HG02610 (cell line): ENCODE measurements at regions not wholly inside any gene's neighbourhood (a gene's known extent, or its start where the extent isn't known, plus 50 kb on each side); places are given as distances from the start of the nearest gene placed in this dataset.
A peak's percentile ranks its signal among the peaks of the same experiment; 100 is the strongest.

Experiments
- ATAC-seq: cut with Tn5 transposase; IDR thresholded peaks from one replicate; pipeline ENCODE4 v1.9.1; 2021; ENCODE audit warnings: mild to moderate bottlenecking, moderate library complexity; ENCODE audit not compliant: unreplicated experiment

DNA sequence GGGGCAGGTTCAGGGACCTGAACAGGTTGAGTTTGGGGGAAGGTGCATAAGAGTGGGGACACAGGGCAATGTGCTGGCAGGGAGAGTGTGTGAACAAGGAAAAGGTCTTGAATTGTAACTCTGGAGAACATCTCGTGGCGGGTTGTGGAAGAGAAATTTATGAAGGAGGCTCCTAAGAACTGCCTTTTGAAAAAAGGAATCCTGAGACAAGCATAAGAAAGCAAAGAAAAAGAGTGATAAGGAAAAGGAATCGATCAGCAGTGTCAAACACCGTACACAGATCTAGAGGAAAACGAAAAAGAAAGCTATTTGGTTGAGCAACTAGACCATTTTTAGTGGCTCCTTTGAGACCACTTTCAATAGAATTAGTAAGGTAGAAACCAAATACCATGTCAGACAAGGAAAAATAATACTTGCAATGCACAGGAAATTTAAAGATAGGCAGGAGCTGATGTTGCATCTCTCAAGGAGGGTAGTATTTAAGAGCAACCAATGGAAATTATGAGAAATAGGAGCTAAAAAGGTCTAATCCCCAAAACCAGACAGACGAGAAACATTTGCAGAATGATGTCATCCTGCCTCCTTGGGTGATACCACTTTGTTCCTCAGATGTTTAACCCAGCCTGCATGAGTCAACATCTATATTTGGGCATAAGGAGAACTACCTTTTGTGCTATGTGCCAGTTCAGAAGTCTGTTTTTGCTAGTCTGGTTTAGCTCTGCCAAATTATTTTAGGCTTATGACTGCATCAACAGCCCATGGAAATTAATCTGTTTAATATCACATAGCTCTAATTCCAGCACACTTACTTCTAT is 64.5 kb upstream of the STK38L start:
- peak; percentile 84 for ATAC-seq

DNA sequence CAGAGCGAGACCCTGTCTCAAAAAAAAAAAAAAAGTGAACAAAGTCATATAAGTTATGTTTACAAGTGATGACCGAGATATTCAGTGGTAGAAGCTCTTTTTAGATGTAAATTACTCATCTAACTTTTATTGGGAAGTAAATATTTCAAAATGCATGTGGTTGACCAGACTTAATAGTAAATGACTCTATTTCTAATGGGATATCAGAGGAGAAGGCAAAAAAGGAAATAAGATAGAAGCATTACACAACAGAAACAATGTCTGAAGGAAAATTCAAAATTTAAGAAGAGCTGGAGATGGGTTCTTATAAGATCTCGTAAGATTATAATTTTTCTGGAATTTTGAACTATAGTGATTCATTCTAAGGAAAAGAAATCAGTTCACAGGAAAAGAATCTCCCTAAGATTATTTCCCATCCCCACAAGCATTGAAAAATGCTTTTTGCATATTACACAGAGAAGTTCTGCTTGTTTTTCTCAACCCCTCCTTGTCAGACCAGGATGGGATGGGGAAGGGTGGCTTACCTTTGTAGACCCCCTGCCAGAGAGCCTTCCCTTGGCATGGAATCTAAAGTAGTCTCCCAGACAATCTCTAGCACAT is 63.1 kb upstream of the STK38L start:
- no peak for ATAC-seq

DNA sequence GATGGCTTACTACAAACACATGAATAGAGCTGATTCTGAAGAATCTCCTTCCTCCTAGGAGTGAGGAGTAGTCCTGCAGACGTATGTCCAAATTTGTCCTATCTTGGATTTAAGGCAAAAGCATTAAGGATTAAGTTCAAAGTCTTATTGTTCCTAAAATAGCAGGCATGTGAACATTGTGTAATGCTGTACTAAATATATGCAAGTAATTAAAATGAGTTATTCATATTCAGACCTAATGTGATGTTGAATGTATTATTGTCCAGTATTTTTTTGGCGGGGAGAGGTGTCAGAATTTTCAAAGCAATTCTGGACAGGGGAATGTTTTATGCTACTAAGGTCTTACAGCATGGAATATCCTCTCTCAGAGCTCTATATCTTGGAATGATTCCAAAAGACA is 60.7 kb upstream of the STK38L start:
- ATAC-seq = no peak

DNA sequence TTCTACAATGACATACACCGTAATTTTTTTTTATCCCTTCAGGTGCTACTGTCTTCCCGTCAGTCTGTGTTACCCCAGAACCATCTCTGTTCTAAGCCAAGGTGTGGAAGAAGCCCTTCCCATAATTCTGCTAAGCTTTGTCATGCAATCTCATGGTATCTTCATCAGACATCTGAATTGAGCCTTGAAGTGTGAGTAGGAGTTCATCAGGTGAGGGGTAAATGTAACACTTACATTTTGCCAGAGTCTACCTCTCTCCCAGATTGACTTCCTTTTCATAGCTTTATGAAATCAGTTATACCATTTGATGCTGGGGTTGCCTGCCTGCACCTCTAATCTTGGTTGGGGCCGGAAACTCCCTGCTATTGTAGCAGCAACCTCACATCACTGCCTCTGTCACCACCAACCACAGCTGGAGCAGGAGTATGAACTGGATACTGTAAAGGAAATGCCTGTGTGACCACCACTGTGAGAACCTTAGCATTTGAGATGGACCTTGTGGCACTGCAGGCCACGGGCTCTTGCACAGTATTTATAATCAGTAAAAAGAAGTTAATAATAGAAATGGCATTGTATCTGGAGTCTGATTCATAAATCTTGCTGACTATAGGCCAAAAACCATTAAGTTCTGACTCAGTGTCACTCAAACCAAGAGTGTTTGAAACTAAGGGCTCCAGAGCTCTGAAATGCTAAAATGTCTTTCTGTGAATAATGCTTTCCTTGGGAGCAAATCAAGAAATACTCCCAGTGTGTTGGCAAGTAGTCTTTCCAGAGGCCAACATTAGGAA is 58.7 kb upstream of the STK38L start:
- peak; percentile 88 for ATAC-seq

DNA sequence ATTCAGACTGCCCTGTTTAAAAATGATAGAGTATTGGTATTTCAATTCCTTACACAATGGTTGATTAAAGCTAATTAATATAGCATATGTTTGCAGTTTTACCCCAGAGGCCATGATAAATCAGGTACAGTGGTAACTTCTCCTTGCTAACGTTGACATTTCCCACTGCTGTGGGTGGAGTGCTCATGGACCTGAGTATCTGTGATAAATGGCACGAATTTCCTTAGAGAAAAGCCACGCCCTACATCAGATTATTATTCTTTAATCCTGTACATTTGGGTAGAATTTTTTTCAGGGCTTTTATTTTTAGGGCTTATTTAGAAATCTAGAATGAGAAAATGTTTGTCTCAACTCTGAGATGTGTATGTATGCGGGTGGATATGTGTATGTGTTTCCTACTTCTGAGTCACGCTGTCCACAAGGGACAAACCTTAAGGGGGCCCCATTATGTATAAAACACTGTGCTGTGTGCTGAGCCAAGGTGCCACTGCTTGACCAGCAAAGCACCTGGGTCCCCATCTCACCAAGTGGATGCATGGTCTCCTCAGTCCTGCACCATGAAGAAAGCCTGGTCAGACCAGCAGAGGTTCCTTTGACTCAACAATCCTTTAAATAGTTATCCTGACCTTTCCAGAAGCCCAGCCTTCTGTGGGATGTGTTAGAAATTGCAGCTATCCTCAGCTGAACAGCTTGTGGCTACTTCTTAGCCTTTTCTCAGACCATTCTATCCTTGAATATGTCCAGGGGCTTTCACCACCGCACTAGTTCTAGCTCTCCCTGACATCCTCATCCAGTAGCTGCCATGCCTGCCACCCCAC is 57.9 kb upstream of the STK38L start:
- no peak for ATAC-seq

DNA sequence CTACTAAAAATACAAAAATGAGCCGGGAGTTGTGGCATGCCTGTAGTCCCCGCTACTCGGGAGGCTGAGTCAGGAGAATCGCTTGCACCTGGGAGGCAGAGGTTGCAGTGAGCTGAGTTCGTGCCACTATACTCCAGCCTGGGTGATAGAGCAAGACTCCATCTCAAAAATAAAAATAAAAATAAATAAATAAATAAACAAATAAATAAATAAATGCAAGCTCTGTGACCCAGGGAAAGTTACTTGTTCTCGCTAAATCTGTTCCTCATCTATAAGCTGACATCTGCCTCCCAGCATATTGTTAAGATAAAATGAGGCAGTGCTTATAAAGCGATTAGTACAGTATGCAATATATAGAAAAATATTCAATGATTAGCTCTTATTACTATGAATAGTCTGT is 56.4 kb upstream of the STK38L start:
- no peak for ATAC-seq

DNA sequence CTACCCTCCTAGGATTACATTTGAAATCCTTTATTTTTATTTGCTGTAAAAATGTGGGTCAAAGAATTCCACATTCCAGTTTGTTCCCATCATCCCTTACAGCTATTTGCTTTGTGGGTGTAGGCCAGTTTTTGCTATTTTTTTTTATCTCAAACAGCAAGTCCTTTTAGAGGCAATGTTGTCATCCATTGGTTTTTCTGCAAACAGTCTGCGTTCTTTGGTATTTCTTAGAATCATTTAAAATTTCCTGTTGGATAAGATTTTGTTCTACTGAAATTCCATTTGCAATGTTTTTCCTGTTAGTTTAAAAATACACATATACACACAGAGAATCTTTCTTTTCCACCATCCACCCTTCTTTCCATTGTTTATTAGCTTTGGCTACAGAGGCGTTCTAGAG is 53.3 kb upstream of the STK38L start:
- ATAC-seq = no peak

DNA sequence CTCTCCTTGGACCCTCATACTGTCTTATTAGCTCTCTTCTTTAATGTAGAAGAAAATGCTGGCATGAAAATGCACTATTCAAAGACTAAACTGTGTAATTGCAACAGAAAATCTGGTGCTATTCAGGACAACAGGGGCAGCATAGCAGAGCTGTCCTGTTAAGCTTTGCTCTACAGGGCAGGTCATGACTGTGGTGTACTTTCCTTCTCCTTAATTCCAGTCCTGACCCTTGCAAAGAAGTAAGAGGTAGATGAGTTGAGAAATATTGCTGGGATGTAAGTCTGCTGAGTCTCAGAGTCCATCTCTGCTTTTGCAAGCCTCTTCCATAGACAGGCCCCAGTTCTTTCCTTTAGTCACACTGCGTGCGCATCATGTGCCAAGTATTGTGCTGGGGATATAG is 52.6 kb upstream of the STK38L start:
- ATAC-seq = no peak

DNA sequence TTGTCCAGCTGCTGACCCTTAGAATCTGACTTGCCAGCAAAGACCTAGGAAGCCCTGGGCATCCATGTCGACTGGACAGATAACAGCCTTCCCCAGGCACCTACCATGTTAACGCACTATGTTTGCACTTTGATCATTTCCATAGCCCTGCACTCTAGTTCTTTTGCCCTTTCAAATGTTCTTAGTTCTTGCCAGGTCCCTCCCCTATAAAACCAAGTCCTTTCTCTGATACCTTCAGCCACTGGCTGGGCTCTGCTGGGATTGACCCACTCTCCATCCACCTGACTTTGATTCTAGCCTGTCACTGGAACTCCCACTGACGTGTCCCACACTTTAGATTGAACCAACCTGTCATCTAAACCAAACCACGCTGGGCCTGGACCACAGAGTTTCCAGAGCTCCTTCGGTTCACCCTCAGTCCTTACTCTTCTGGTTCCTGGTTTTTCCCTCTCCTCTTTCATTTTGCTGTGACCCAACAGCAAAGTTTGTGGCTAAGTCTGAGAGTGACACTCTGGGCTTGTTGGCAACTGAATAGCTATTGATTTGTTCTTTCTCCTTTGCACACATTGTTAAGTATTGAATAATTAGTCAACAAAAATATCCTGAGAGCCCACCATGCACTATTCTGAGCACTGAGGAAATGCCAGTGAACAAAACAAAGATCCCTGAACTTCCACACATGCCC is 51.8 kb upstream of the STK38L start:
- ATAC-seq = peak; percentile 46

DNA sequence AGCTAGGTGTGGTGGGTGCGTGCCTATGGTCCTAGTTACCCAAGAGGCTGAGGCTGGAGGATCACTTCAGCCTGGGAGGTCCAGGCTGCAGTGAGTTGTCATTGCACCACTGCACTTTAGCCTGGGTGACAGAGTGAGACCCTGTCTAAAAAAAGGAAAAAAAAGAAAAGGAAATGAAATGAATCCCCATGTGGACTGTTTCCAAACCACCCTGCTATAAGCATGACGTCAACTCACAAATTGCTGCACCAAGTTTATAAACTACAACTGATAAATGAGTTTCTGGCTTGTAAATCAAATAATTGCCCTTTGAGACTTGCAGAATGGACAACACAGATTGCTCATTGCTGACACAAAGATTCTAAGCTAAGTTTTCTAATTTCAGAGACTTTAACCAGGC is 51.0 kb upstream of the STK38L start:
- no peak for ATAC-seq

DNA sequence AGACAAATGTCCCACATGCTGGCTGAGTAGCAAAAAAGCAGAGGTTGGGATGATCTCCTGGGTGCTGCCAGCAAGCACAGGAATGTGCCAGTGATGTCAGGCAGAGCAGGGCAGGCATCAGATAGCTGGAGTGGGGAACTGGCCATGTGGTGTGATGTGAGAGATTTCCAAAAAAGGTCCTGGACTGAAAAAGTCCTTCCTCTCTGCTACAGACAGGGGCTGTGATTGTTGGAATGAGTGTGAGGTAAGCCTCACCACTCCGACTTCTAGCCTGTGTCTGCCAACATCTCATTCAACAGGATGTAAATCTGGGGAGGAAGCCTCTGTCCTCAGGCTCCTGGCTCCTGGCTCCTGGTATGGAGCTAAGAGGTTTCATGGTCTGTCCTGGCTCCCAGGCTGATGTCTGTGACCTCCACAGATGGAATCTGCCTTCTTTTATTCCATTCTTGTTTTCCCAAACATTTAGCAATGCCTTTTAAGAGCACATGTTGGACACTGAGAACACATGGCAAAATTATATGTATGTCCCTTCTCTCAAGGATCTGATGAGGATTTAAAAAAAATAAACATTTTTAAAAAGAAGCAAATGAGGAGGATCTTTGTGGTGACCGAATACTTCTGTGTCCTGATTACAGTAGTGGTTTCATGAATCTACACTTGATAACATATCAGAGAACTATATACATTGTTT is 50.1 kb upstream of the STK38L start:
- no peak for ATAC-seq
